WTC11 (cell line): ENCODE measurements at regions not wholly inside any gene's neighbourhood (a gene's known extent, or its start where the extent isn't known, plus 50 kb on each side); places are given as distances from the start of the nearest gene placed in this dataset.
A peak's percentile ranks its signal among the peaks of the same experiment; 100 is the strongest.

Experiments used
- ATAC-seq: fragments of 200-7000 bp; cut with Tn5 transposase; 2 replicates; pipeline ENCODE4 v1.10.0; 2021; ENCODE audit warnings: mild to moderate bottlenecking, moderate library complexity
- CTCF ChIA-PET: fragments of 300-600 bp; sonication (Branson Sonifier 250); formaldehyde crosslinking; loops from one replicate; lab custom pipeline; 2021; ENCODE audit warnings: antibody characterized with exemption; lab: Charles Lee
- POLR2A ChIA-PET: fragments of 350-600 bp; sonication (Branson Sonifier 250); formaldehyde crosslinking; loops from one replicate; lab custom pipeline; 2021; ENCODE audit warnings: antibody characterized with exemption; lab: Charles Lee
- DNase-seq: peaks from one replicate; pipeline ENCODE4 v3.0.0; 2021; ENCODE audit warnings: low spot score
- H3K27ac Mint-ChIP-seq: 2 replicates; pipeline ENCODE4 v1.8.0; 2021; ENCODE audit warnings: mixed read lengths
- H3K27me3 Mint-ChIP-seq: 2 replicates; pipeline ENCODE4 v1.8.0; 2021; ENCODE audit warnings: low read depth, mild to moderate bottlenecking, moderate library complexity, mixed read lengths
- H3K36me3 Mint-ChIP-seq: 2 replicates; pipeline ENCODE4 v1.8.0; 2021; ENCODE audit warnings: mixed read lengths
- H3K4me1 Mint-ChIP-seq: 2 replicates; pipeline ENCODE4 v1.8.0; 2022; ENCODE audit warnings: mixed read lengths
- H3K4me3 Mint-ChIP-seq: 2 replicates; pipeline ENCODE4 v1.8.0; 2021; ENCODE audit warnings: mild to moderate bottlenecking, moderate library complexity, mixed read lengths
- H3K9me3 Mint-ChIP-seq: 2 replicates; pipeline ENCODE4 v1.8.0; 2021; ENCODE audit warnings: mixed read lengths
- ATF3 ChIP-seq: sonication (generic); formaldehyde crosslinking; conservative IDR thresholded peaks from 2 replicates; pipeline ENCODE4 v1.8.1; 2022; ENCODE audit warnings: mild to moderate bottlenecking, missing genetic modification reagents
- CREM ChIP-seq: sonication (generic); formaldehyde crosslinking; IDR thresholded peaks from 2 replicates; pipeline ENCODE4 v1.8.1; 2022; ENCODE audit warnings: mild to moderate bottlenecking, missing genetic modification reagents, moderate library complexity
- CTCF ChIP-seq: fragments of 200-600 bp; IDR thresholded peaks from 2 replicates; pipeline ENCODE4 v1.8.0; 2022; ENCODE audit warnings: antibody characterized with exemption
- E2F4 ChIP-seq: sonication (generic); formaldehyde crosslinking; IDR thresholded peaks from 2 replicates; pipeline ENCODE4 v1.8.1; 2022; ENCODE audit warnings: low read depth, mild to moderate bottlenecking, moderate library complexity, missing genetic modification reagents, borderline replicate concordance
- GTF2I ChIP-seq: fragments of 250-450 bp; sonication (Bioruptor Pico); conservative IDR thresholded peaks from 2 replicates; pipeline ENCODE4 v1.4.0; 2021; ENCODE audit warnings: mild to moderate bottlenecking
- IRF2 ChIP-seq: sonication (generic); formaldehyde crosslinking; IDR thresholded peaks from 2 replicates; pipeline ENCODE4 v1.8.0; 2022; ENCODE audit warnings: low read depth, missing genetic modification reagents, borderline replicate concordance
- KAT7 ChIP-seq: sonication (generic); formaldehyde crosslinking; IDR thresholded peaks from 2 replicates; pipeline ENCODE4 v1.8.1; 2023; ENCODE audit warnings: missing genetic modification reagents, mild to moderate bottlenecking, borderline replicate concordance
- MLX ChIP-seq: sonication (generic); formaldehyde crosslinking; IDR thresholded peaks from 2 replicates; pipeline ENCODE4 v1.8.1; 2023; ENCODE audit warnings: mild to moderate bottlenecking, missing genetic modification reagents, moderate library complexity
- NR3C1 ChIP-seq: sonication (generic); formaldehyde crosslinking; conservative IDR thresholded peaks from 2 replicates; pipeline ENCODE4 v1.8.1; 2023; ENCODE audit warnings: low read depth, mild to moderate bottlenecking, missing genetic modification reagents
- PRDM15 ChIP-seq: sonication (generic); formaldehyde crosslinking; IDR thresholded peaks from 2 replicates; pipeline ENCODE4 v1.8.0; 2022; ENCODE audit warnings: missing genetic modification reagents
- RELA ChIP-seq: sonication (generic); formaldehyde crosslinking; IDR thresholded peaks from 2 replicates; pipeline ENCODE4 v1.8.1; 2022; ENCODE audit warnings: missing genetic modification reagents, mild to moderate bottlenecking, borderline replicate concordance
- SMAD3 ChIP-seq: sonication (generic); formaldehyde crosslinking; IDR thresholded peaks from 2 replicates; pipeline ENCODE4 v1.8.0; 2022; ENCODE audit warnings: missing genetic modification reagents, mild to moderate bottlenecking, borderline replicate concordance
- SOX15 ChIP-seq: fragments of 250-450 bp; sonication (Bioruptor Pico); IDR thresholded peaks from 2 replicates; pipeline ENCODE4 v1.9.0; 2021; ENCODE audit warnings: mild to moderate bottlenecking
- ZBTB43 ChIP-seq: sonication (generic); formaldehyde crosslinking; IDR thresholded peaks from 2 replicates; pipeline ENCODE4 v1.8.1; 2023; ENCODE audit warnings: mild to moderate bottlenecking, missing genetic modification reagents
- ZNF121 ChIP-seq: sonication (generic); formaldehyde crosslinking; IDR thresholded peaks from 2 replicates; pipeline ENCODE4 v1.8.0; 2023; ENCODE audit warnings: missing genetic modification reagents
- ZNF281 ChIP-seq: sonication (generic); formaldehyde crosslinking; IDR thresholded peaks from 2 replicates; pipeline ENCODE4 v1.8.0; 2023; ENCODE audit warnings: mild to moderate bottlenecking, missing genetic modification reagents
- ZNF317 ChIP-seq: sonication (generic); formaldehyde crosslinking; IDR thresholded peaks from 2 replicates; pipeline ENCODE4 v1.8.1; 2023; ENCODE audit warnings: low read depth, mild to moderate bottlenecking, moderate library complexity, missing genetic modification reagents, borderline replicate concordance
- ZNF425 ChIP-seq: fragments of 250-450 bp; sonication (Bioruptor Pico); conservative IDR thresholded peaks from 2 replicates; pipeline ENCODE4 v1.9.0; 2021; ENCODE audit warnings: mild to moderate bottlenecking

- POLR2A ChIA-PET, result no interaction called here
- Mint-ChIP-seq H3K9me3 (peaks cover 24% of the 10 kb centered on the region), H3K4me3 (no peak overlapping the region), H3K4me1 (peaks cover 8% of the 10 kb centered on the region), H3K36me3 (peaks cover 25% of the 10 kb centered on the region), H3K27ac (no peak overlapping the region), H3K27me3 (no peaks in the 10 kb centered on the region)
- no peak for TF ChIP-seq SMAD3 (CRISPR knock-in tag)
- TF ChIP-seq CREM (CRISPR knock-in tag), result no peak
- no peak for DNase-seq
- CTCF ChIA-PET, result no interaction called here
- ATAC-seq, result no peak
Observed at GRCh38 chr5:106874974-106875373, 795.8 kb downstream of the EFNA5 start.

- no peak overlapping the region for H3K4me3 Mint-ChIP-seq
- H3K36me3 Mint-ChIP-seq, result peaks cover 25% of the 10 kb centered on the region
- peaks cover 8% of the 10 kb centered on the region for H3K4me1 Mint-ChIP-seq
- CTCF ChIA-PET, result no interaction called here
- POLR2A ChIA-PET, result no interaction called here
- H3K9me3 Mint-ChIP-seq, result peaks cover 24% of the 10 kb centered on the region
- no peak for ATAC-seq
- no peak for DNase-seq
- no peaks in the 10 kb centered on the region for H3K27me3 Mint-ChIP-seq
- TF ChIP-seq KAT7 (CRISPR knock-in tag) (no peak), RELA (CRISPR knock-in tag) (no peak), E2F4 (CRISPR knock-in tag) (no peak), ZNF121 (CRISPR knock-in tag) (no peak), PRDM15 (CRISPR knock-in tag) (no peak)
- TF ChIP-seq, all 79 proteins: peak for 0
- H3K27ac Mint-ChIP-seq, result no peak overlapping the region
Observed at GRCh38 chr5:106874531-106874930, 796.2 kb downstream of the EFNA5 start.

GRCh38 chr5:106873568-106873967, 797.2 kb downstream of the EFNA5 start:
- DNase-seq, result no peak
- peak overlapping the region; percentile 12; the same call in 1 of the 2 replicates for H3K27ac Mint-ChIP-seq
- H3K36me3 Mint-ChIP-seq, result peaks cover 25% of the 10 kb centered on the region
- peaks cover 8% of the 10 kb centered on the region for H3K4me1 Mint-ChIP-seq
- ChIA-PET CTCF (no interaction called here), POLR2A (no interaction called here)
- no peaks in the 10 kb centered on the region for H3K27me3 Mint-ChIP-seq
- ATAC-seq, result no peak
- H3K9me3 Mint-ChIP-seq, result peaks cover 24% of the 10 kb centered on the region
- H3K4me3 Mint-ChIP-seq, result no peak overlapping the region
- TF ChIP-seq MLX (CRISPR knock-in tag) (no peak), ZBTB43 (CRISPR knock-in tag) (no peak), NR3C1 (CRISPR knock-in tag) (no peak), ZNF281 (CRISPR knock-in tag) (no peak), SOX15 (no peak), CTCF (no peak), ZNF425 (CRISPR knock-in tag) (no peak), ZNF317 (CRISPR knock-in tag) (no peak), IRF2 (CRISPR knock-in tag) (no peak), GTF2I (CRISPR knock-in tag) (no peak), ATF3 (no peak)
